Subcutaneous abdominal adipose tissue (tissue), 5 donors: ENCODE measurements at regions not wholly inside any gene's neighbourhood (a gene's known extent, or its start where the extent isn't known, plus 50 kb on each side); places are given as distances from the start of the nearest gene placed in this dataset.
A peak's percentile ranks its signal among the peaks of the same experiment; 100 is the strongest.

Experiments
- H3K27ac ChIP-seq: one replicate; pipeline ENCODE4 v1.7.0; 2013; ENCODE audit warnings: low read depth, mild to moderate bottlenecking, inconsistent platforms, low read length, moderate library complexity
- H3K27me3 ChIP-seq, 5 donors: one replicate each; pipeline ENCODE4 v1.7.0; 2013; ENCODE audit warnings: low read length in 5 of 5, inconsistent platforms in 1 of 5; ENCODE audit not compliant: control insufficient read depth in 5 of 5, insufficient read depth in 4 of 5
- H3K36me3 ChIP-seq, 5 donors: one replicate each; pipeline ENCODE4 v1.7.0; 2013; ENCODE audit warnings: low read length in 5 of 5; ENCODE audit not compliant: control insufficient read depth in 5 of 5, insufficient read depth in 5 of 5
- H3K4me1 ChIP-seq, 5 donors: one replicate each; pipeline ENCODE4 v1.7.0; 2013; ENCODE audit warnings: low read length in 5 of 5, mild to moderate bottlenecking in 3 of 5, moderate library complexity in 1 of 5; ENCODE audit not compliant: control insufficient read depth in 5 of 5, insufficient read depth in 5 of 5
- H3K4me3 ChIP-seq, 5 donors: one replicate each; pipeline ENCODE4 v1.7.0; 2013; ENCODE audit warnings: low read length in 5 of 5, low read depth in 1 of 5
- H3K9ac ChIP-seq, 5 donors: one replicate each; pipeline ENCODE4 v1.7.0; 2013; ENCODE audit warnings: low read length in 5 of 5, mild to moderate bottlenecking in 4 of 5, moderate library complexity in 3 of 5
- H3K9me3 ChIP-seq, 5 donors: one replicate each; pipeline ENCODE4 v1.7.0; 2013; ENCODE audit warnings: low read length in 5 of 5; ENCODE audit not compliant: control insufficient read depth in 5 of 5
- donor health status: healthy.
- donor health status: healthy.
- donor health status: healthy.
- donor health status: healthy.
- donor health status: healthy.

GRCh38 chr5:61815339-61815738, 483.3 kb downstream of the ZSWIM6 start:
- no peak overlapping the region for H3K27ac ChIP-seq
- H3K27me3 ChIP-seq = peaks cover 0 to 6% (median 0%) of the 10 kb centered on the region in 5 donors
- peaks cover 2 to 10% (median 9%) of the 10 kb centered on the region in 5 donors for H3K4me1 ChIP-seq
- no peak overlapping the region for H3K9ac ChIP-seq
- H3K9me3 ChIP-seq = no peaks in the 10 kb centered on the region
- H3K4me3 ChIP-seq = no peak overlapping the region
- no peaks in the 10 kb centered on the region for H3K36me3 ChIP-seq

- Histone ChIP-seq H3K27me3 (peaks cover 0 to 6% (median 0%) of the 10 kb centered on the region in 5 donors), H3K27ac (no peak overlapping the region), H3K36me3 (no peaks in the 10 kb centered on the region), H3K9me3 (no peaks in the 10 kb centered on the region), H3K4me1 (peaks cover 2 to 10% (median 9%) of the 10 kb centered on the region in 5 donors), H3K9ac (no peak overlapping the region), H3K4me3 (no peak overlapping the region)
Measured at GRCh38 chr5:61816146-61816545, 484.1 kb downstream of the ZSWIM6 start.

DNA sequence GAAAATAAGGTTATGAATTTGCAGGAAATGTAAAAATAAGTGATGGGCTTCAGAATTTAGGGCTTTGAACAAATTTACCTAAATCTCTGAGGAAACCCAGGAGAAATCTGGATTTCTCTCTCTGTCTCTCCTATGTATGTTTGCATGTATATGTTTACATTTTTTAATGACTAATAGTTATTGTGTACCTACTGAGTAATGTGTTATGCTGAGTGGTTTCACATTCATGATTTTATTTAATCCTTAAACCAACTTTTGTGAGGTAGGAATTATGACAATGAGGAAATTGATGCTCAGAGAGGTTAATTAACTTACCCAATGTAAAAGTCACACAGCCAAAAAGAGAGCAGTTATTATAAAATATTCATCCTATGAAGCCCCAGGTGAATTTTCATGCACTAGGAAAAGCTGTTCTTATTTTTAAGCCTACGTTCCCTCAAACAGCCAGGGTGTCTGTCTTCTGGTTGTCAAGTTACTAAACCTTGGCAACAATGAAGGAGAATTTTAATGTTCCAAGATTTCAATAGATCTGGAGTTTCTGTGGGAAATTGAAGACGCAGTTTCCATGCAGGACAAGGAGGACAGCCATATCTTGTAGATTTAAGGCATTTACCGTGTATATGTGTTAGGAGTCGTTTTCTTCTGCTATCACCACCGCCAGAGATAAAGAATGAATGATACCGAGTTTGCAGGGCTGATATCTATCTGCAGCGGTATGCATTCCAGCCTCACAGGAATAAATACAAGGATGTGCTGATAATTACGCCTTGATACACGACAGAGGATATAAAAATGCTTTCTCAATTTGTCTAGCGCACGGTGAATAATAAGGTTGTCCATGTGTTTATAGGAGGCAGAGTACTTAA, 484.8 kb downstream of the ZSWIM6 start:
- H3K27ac ChIP-seq = no peak overlapping the region
- no peaks in the 10 kb centered on the region for H3K9me3 ChIP-seq
- peaks cover 2 to 10% (median 9%) of the 10 kb centered on the region in 5 donors for H3K4me1 ChIP-seq
- H3K4me3 ChIP-seq = no peak overlapping the region
- H3K27me3 ChIP-seq = peaks cover 0 to 6% (median 0%) of the 10 kb centered on the region in 5 donors
- no peaks in the 10 kb centered on the region for H3K36me3 ChIP-seq
- H3K9ac ChIP-seq = no peak overlapping the region

GRCh38 chr5:61817472-61818326, 485.6 kb downstream of the ZSWIM6 start:
- Histone ChIP-seq H3K27ac (no peak overlapping the region), H3K9ac (peak overlapping the region in 1 of 5 donors; percentile 18), H3K36me3 (no peaks in the 10 kb centered on the region), H3K4me3 (no peak overlapping the region), H3K27me3 (peaks cover 0 to 3% (median 2%) of the 10 kb centered on the region in 5 donors), H3K4me1 (peaks cover 2 to 10% (median 9%) of the 10 kb centered on the region in 5 donors), H3K9me3 (no peaks in the 10 kb centered on the region)

DNA sequence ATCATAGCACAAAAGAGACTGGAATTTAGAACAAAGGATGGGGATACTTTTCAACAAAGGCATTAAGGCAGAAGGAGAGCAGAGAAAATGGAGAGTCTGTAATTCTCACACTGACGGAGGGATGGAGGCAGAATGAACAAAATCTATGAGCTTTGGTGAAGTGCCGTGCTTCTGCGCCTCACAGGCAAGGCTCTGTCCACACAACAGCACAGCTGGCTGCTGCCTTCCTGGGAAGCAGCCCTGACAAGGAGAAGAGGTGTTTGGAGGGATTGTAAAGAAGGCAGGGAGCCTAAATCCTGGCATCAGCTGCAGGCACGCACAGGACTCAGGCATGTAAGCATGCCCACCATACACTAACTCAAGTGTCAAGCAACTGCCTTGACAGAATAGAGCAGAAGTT, 485.2 kb upstream of the KIF2A start:
- H3K36me3 ChIP-seq = no peaks in the 10 kb centered on the region
- no peak overlapping the region for H3K9ac ChIP-seq
- peaks cover 0 to 3% (median 0%) of the 10 kb centered on the region in 5 donors for H3K27me3 ChIP-seq
- H3K4me3 ChIP-seq = no peak overlapping the region
- H3K27ac ChIP-seq = no peak overlapping the region
- peaks cover 2 to 10% (median 9%) of the 10 kb centered on the region in 5 donors for H3K4me1 ChIP-seq
- H3K9me3 ChIP-seq = no peaks in the 10 kb centered on the region

- Histone ChIP-seq H3K9me3 (no peaks in the 10 kb centered on the region), H3K27ac (no peak overlapping the region), H3K27me3 (peaks cover 0 to 3% (median 0%) of the 10 kb centered on the region in 5 donors), H3K4me3 (no peak overlapping the region), H3K4me1 (peaks cover 2 to 10% (median 9%) of the 10 kb centered on the region in 5 donors), H3K36me3 (no peaks in the 10 kb centered on the region), H3K9ac (no peak overlapping the region)
Measured at GRCh38 chr5:61821561-61821960, 484.4 kb upstream of the KIF2A start.

- Histone ChIP-seq H3K27ac (no peak overlapping the region), H3K4me1 (peaks cover 0 to 5% (median 3%) of the 10 kb centered on the region in 5 donors), H3K4me3 (no peak overlapping the region), H3K9me3 (no peaks in the 10 kb centered on the region), H3K9ac (no peak overlapping the region), H3K27me3 (peaks cover 0 to 3% (median 0%) of the 10 kb centered on the region in 5 donors), H3K36me3 (no peaks in the 10 kb centered on the region)
Measured at GRCh38 chr5:61822584-61822983, 483.4 kb upstream of the KIF2A start.

- peaks cover 0 to 3% (median 0%) of the 10 kb centered on the region in 5 donors for H3K27me3 ChIP-seq
- no peak overlapping the region for H3K4me3 ChIP-seq
- H3K4me1 ChIP-seq = peaks cover 0 to under 1% (median 0%) of the 10 kb centered on the region in 5 donors
- no peak overlapping the region for H3K27ac ChIP-seq
- no peaks in the 10 kb centered on the region for H3K36me3 ChIP-seq
- H3K9ac ChIP-seq = no peak overlapping the region
- no peaks in the 10 kb centered on the region for H3K9me3 ChIP-seq
Measured at GRCh38 chr5:61823065-61823464, 482.9 kb upstream of the KIF2A start.

GRCh38 chr5:61823781-61824180, 482.2 kb upstream of the KIF2A start:
- Histone ChIP-seq H3K36me3 (no peaks in the 10 kb centered on the region), H3K27ac (no peak overlapping the region), H3K4me3 (no peak overlapping the region), H3K9me3 (no peaks in the 10 kb centered on the region), H3K9ac (no peak overlapping the region), H3K4me1 (no peaks in the 10 kb centered on the region), H3K27me3 (peaks cover 0 to 3% (median 0%) of the 10 kb centered on the region in 5 donors)

- H3K9me3 ChIP-seq = no peaks in the 10 kb centered on the region
- no peak overlapping the region for H3K4me3 ChIP-seq
- no peak overlapping the region for H3K9ac ChIP-seq
- no peaks in the 10 kb centered on the region for H3K36me3 ChIP-seq
- H3K27ac ChIP-seq = no peak overlapping the region
- no peaks in the 10 kb centered on the region for H3K4me1 ChIP-seq
- peaks cover 0 to 3% (median 0%) of the 10 kb centered on the region in 5 donors for H3K27me3 ChIP-seq
Measured at GRCh38 chr5:61824396-61824795, 481.6 kb upstream of the KIF2A start.
